ENCODE measurements at regions not wholly inside any gene's neighbourhood (a gene's known extent, or its start where the extent isn't known, plus 50 kb on each side); places are given as distances from the start of the nearest gene placed in this dataset.

DNA sequence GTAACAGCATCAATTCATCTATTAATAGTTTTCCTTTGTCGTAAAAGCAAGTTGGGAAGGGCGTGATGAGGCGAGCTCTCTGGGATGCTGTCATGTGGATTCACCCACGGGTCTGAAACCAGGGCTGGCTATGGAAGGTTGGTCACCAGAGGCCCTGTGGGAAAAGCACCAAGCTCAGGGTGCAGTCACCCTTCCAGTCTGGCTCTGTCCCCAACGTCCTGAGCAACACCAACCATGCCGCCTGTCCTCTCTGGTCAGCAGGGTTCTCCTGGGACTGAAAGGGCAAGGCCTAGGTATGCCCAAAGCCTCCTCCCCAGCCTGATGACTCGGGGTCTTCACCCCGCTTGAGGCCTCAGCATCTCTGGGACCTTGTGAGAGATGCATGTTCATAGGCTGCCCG, 97.2 kb upstream of the MSX1 start:
- no peaks in the 10 kb centered on the region for H3K4me1 ChIP-seq
- H3K27ac ChIP-seq, result no peak overlapping the region
- no peaks in the 10 kb centered on the region for H3K9me3 ChIP-seq
- H3K27me3 ChIP-seq, result no peaks in the 10 kb centered on the region
- no peaks in the 10 kb centered on the region for H3K36me3 ChIP-seq
- TF ChIP-seq, protein P1, sequence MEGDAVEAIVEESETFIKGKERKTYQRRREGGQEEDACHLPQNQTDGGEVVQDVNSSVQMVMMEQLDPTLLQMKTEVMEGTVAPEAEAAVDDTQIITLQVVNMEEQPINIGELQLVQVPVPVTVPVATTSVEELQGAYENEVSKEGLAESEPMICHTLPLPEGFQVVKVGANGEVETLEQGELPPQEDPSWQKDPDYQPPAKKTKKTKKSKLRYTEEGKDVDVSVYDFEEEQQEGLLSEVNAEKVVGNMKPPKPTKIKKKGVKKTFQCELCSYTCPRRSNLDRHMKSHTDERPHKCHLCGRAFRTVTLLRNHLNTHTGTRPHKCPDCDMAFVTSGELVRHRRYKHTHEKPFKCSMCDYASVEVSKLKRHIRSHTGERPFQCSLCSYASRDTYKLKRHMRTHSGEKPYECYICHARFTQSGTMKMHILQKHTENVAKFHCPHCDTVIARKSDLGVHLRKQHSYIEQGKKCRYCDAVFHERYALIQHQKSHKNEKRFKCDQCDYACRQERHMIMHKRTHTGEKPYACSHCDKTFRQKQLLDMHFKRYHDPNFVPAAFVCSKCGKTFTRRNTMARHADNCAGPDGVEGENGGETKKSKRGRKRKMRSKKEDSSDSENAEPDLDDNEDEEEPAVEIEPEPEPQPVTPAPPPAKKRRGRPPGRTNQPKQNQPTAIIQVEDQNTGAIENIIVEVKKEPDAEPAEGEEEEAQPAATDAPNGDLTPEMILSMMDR (IDR thresholded peaks at IDR 0.05), result no peak
- TF ChIP-seq POLR2AphosphoS5 (IDR thresholded peaks at IDR 0.05), result no peak
- no peak for TF ChIP-seq POLR2A (IDR thresholded peaks at IDR 0.05)
- intact Hi-C loops (cut with DNase I; ENCODE audit: low total_unique reads), result loop anchor here (5.0 kb wide), 1 partner anchor 1095 kb away; no protein-coding TSS in a partner anchor
- no peak for DNase-seq (ENCODE audit: low spot score in 2 of 2)
- no peak overlapping the region for H3K4me3 ChIP-seq

DNA sequence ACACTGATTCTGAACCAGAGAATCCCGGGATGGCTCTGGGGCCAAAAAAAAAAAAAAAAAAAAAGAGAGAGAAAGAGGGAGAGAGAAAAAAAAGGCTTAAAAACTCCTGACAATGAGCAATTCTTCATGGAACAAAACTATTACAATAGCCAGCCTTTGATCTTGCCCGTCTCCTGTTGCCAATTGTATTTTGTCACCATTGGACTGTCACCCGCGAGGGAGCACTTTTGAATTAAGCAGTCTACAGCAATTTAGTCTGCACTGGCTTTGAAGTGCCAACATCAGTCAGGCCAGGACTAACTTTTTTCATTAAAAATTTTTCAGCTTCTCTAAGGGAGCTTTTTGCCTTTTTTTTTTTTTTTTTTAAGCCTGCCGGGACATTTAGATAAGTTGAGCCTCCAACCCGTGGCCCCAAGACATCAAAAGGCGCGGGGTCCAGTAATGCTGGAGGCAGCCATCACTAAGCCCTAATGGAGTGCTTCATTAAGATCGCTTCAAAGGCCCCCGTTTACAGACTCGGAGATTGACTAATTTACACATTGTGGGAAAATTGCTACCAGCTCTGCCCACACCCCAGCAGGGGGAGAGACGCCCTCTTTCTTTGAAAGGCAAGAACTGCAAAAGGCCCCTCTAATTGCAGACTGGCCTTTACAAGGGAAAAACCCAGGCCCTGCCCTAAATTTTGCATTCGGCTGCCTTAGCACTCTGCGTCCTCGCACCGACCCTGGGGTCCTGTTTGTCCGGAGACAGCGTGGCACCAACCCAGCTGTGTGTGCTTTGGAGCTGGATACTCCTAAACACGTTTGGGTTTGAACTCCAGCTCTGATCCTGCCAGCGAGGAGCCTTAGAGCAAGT, 98.1 kb upstream of the MSX1 start:
- H3K4me3 ChIP-seq, result no peak overlapping the region
- DNase-seq (ENCODE audit: low spot score in 2 of 2), result no peak
- no peak overlapping the region for H3K27ac ChIP-seq
- H3K27me3 ChIP-seq, result no peaks in the 10 kb centered on the region
- no peaks in the 10 kb centered on the region for H3K36me3 ChIP-seq
- no peak for TF ChIP-seq POLR2A (IDR thresholded peaks at IDR 0.05)
- TF ChIP-seq, protein P1 (IDR thresholded peaks at IDR 0.05), result no peak
- H3K9me3 ChIP-seq, result no peaks in the 10 kb centered on the region
- H3K4me1 ChIP-seq, result no peaks in the 10 kb centered on the region
- intact Hi-C loops (cut with DNase I; ENCODE audit: low total_unique reads), result loop anchor here (5.0 kb wide), 1 partner anchor 1094 kb away; no protein-coding TSS in a partner anchor

DNA sequence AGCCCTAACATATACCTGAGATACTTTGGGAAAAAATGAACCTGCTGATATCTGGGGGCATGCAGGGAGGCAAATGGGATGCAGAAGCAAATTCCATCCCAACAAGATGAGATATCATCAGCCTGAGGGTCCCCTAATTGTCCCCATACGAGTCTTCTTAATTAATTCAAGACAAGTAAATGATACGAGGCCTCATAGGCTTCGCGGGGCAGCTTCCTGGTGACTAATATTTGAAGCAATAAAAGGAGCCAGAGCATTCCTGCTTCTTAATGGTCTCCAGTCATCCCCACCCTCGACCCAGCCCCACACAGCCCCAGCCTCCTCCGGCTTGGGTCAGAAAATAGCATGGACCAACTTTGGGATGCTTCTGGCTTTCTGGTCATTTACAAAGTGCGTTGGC, 99.6 kb upstream of the MSX1 start:
- no peaks in the 10 kb centered on the region for H3K36me3 ChIP-seq
- TF ChIP-seq POLR2A (IDR thresholded peaks at IDR 0.05) (no peak), POLR2AphosphoS5 (IDR thresholded peaks at IDR 0.05) (no peak)
- TF ChIP-seq, protein P1 (IDR thresholded peaks at IDR 0.05), result no peak
- intact Hi-C loops (cut with DNase I; ENCODE audit: low total_unique reads), result loop anchor here (5.0 kb wide), 1 partner anchor 1093 kb away; no protein-coding TSS in a partner anchor
- H3K27me3 ChIP-seq, result no peaks in the 10 kb centered on the region
- no peak for DNase-seq (ENCODE audit: low spot score in 2 of 2)
- no peak overlapping the region for H3K4me3 ChIP-seq
- no peaks in the 10 kb centered on the region for H3K4me1 ChIP-seq
- H3K9me3 ChIP-seq, result no peaks in the 10 kb centered on the region
- no peak overlapping the region for H3K27ac ChIP-seq

DNA sequence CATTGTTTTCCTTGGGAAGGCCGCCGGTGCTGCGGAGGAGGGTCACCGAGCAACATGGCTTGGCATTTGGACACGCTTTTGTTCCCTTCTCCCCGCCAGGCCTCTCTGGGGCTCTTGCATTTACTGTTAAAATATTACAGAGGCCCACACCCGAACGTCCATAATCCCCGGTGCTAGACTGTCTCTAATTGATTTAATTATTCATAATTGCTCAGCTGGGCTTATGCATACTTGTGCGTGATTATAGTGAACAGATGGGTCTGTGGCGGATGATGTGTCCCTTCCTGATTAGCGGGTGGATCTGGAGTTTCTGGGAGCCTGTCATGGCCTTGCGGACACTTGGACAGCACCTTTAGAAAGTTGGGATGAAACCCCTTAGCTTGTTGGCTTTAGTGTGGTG, 100.2 kb upstream of the MSX1 start:
- TF ChIP-seq POLR2A (IDR thresholded peaks at IDR 0.05) (no peak), POLR2AphosphoS5 (IDR thresholded peaks at IDR 0.05) (no peak)
- TF ChIP-seq, protein P1 (IDR thresholded peaks at IDR 0.05), result no peak
- H3K27me3 ChIP-seq, result no peaks in the 10 kb centered on the region
- H3K4me1 ChIP-seq, result no peaks in the 10 kb centered on the region
- intact Hi-C loops (cut with DNase I; ENCODE audit: low total_unique reads), result no loop called here
- no peak overlapping the region for H3K27ac ChIP-seq
- no peaks in the 10 kb centered on the region for H3K36me3 ChIP-seq
- H3K4me3 ChIP-seq, result no peak overlapping the region
- DNase-seq (ENCODE audit: low spot score in 2 of 2), result no peak
- no peaks in the 10 kb centered on the region for H3K9me3 ChIP-seq

DNA sequence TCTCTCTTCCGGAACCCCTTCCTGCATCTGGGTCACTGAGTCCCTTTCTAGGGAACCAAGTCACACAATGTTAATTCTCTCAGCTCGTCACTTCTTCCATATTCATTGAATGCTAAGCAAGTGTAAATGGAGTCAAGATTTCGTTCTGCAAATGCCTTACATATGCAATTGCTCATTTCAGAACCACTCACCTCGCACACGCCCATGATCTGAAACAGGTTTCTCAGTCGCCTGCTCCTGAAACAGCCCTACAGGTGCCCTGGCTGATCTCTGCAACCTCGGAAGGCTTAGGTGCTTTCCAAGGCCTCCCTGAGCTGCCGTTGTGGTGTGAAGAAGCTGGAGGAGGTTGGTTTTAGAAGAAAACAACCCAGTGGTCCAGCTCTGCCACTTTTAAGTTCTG, 100.8 kb upstream of the MSX1 start:
- intact Hi-C loops (cut with DNase I; ENCODE audit: low total_unique reads), result no loop called here
- Histone ChIP-seq H3K36me3 (no peaks in the 10 kb centered on the region), H3K27ac (no peak overlapping the region), H3K9me3 (no peaks in the 10 kb centered on the region), H3K27me3 (no peaks in the 10 kb centered on the region), H3K4me1 (no peaks in the 10 kb centered on the region), H3K4me3 (no peak overlapping the region)
- no peak for DNase-seq (ENCODE audit: low spot score in 2 of 2)
- TF ChIP-seq POLR2A (IDR thresholded peaks at IDR 0.05) (no peak), POLR2AphosphoS5 (IDR thresholded peaks at IDR 0.05) (no peak)
- TF ChIP-seq, protein P1 (IDR thresholded peaks at IDR 0.05), result no peak
